Left lung (tissue), 4 donors: ENCODE measurements at regions not wholly inside any gene's neighbourhood (a gene's known extent, or its start where the extent isn't known, plus 50 kb on each side); places are given as distances from the start of the nearest gene placed in this dataset.

Experiments used
- ATAC-seq: fragments of 200-7000 bp; cut with Tn5 transposase; one replicate; pipeline ENCODE4 v1.9.1; 2020; ENCODE audit warnings: moderate library complexity
- DNase-seq, 4 donors: peaks; one replicate each; pipeline ENCODE4 v3.0.0-alpha.2; 2013 to 2020
- H3K27ac ChIP-seq, 2 donors: fragments of 200-600 bp; sonication (generic) in 1 of 2; one replicate each; pipeline versions ENCODE4 v1.5.0 to v1.8.0; 2020 to 2021
- H3K27me3 ChIP-seq, 2 donors: fragments of 200-600 bp; sonication (generic) in 1 of 2; one replicate each; pipeline versions ENCODE4 v1.5.0 to v1.8.0; 2020 to 2021
- H3K36me3 ChIP-seq, 2 donors: fragments of 200-600 bp; sonication (generic) in 1 of 2; one replicate each; pipeline versions ENCODE4 v1.5.0 to v1.8.0; 2020 to 2021
- H3K4me1 ChIP-seq, 2 donors: fragments of 200-600 bp; one replicate each; pipeline ENCODE4 v1.8.0; 2021
- H3K4me3 ChIP-seq, 2 donors: fragments of 200-600 bp; sonication (generic) in 1 of 2; one replicate each; pipeline versions ENCODE4 v1.5.0 to v1.8.0; 2020 to 2021; ENCODE audit warnings: mild to moderate bottlenecking in 1 of 2
- H3K9me3 ChIP-seq, 2 donors: fragments of 200-600 bp; sonication (generic) in 1 of 2; one replicate each; pipeline versions ENCODE4 v1.5.0 to v1.8.0; 2020 to 2021
- intact Hi-C, 2 donors: fragments of 100-400 bp; cut with DNase I; formaldehyde crosslinking; loops; one replicate each; pipeline versions ENCODE4 v1.11.2 to v1.14.2; 2022
- TF ChIP-seq, protein P1 (sequence below), 2 donors: fragments of 200-600 bp; sonication (generic) in 1 of 2; IDR thresholded peaks; one replicate each; pipeline versions ENCODE4 v1.5.0 to v1.8.0; 2021; ENCODE audit warnings: antibody characterized with exemption in 2 of 2
- donor health status: DM: no; HTN: yes; CAD: no.
- donor health status: DM: no; HTN: no; CAD: no.

DNA sequence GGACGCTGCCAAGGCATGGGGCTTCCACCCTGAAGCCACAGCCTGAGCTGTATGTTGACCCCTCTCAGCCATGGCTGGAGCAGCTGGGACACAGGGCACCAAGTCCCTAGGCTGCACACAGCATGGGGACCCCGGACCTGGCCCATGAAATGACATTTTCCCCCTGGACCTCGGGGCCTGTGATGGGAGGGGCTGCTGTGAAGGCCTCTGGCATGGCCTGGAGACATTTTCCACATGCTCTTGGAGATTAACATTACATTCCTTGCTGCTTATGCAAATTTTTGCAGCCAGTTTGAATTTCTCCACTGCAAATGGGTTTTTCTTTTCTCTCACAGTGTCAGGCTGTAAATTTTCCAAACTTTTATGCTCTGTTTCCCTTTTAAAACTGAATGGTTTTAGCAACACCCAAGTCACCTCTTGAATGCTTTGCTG is 463.6 kb downstream of the ZWINT start:
- no peaks in the 10 kb centered on the region for H3K4me1 ChIP-seq
- intact Hi-C loops: no loop called here
- no peak overlapping the region for H3K27ac ChIP-seq
- TF ChIP-seq, protein P1, sequence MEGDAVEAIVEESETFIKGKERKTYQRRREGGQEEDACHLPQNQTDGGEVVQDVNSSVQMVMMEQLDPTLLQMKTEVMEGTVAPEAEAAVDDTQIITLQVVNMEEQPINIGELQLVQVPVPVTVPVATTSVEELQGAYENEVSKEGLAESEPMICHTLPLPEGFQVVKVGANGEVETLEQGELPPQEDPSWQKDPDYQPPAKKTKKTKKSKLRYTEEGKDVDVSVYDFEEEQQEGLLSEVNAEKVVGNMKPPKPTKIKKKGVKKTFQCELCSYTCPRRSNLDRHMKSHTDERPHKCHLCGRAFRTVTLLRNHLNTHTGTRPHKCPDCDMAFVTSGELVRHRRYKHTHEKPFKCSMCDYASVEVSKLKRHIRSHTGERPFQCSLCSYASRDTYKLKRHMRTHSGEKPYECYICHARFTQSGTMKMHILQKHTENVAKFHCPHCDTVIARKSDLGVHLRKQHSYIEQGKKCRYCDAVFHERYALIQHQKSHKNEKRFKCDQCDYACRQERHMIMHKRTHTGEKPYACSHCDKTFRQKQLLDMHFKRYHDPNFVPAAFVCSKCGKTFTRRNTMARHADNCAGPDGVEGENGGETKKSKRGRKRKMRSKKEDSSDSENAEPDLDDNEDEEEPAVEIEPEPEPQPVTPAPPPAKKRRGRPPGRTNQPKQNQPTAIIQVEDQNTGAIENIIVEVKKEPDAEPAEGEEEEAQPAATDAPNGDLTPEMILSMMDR (IDR thresholded peaks at IDR 0.05): no peak
- H3K27me3 ChIP-seq: no peaks in the 10 kb centered on the region
- ATAC-seq: no peak
- DNase-seq: no peak
- H3K36me3 ChIP-seq: no peaks in the 10 kb centered on the region
- no peak overlapping the region for H3K4me3 ChIP-seq
- peaks cover 0 to 6% of the 10 kb centered on the region in 2 donors for H3K9me3 ChIP-seq

DNA sequence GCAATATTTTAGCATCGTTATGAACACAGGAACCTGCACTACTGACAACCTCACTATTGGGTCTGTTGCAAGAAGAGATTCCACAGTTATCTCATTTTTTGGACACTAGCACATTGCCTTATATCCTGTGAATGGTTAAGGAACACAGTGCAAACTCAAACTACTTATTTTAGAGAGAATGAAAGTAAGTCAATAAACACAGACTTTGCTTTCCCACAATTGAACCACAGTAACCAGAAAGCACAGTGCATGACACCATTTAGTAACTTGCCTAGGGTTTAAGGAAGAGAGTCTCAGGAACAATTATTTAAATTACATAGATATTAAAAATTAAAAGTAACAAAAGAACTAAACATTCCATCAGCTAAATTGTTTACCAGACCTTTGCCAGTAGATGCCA is 468.8 kb downstream of the ZWINT start:
- no peak overlapping the region for H3K27ac ChIP-seq
- no peak for ATAC-seq
- TF ChIP-seq, protein P1 (IDR thresholded peaks at IDR 0.05): no peak
- H3K27me3 ChIP-seq: no peaks in the 10 kb centered on the region
- DNase-seq: no peak
- no peaks in the 10 kb centered on the region for H3K9me3 ChIP-seq
- H3K4me1 ChIP-seq: no peaks in the 10 kb centered on the region
- no peak overlapping the region for H3K4me3 ChIP-seq
- intact Hi-C loops: no loop called here
- no peaks in the 10 kb centered on the region for H3K36me3 ChIP-seq

DNA sequence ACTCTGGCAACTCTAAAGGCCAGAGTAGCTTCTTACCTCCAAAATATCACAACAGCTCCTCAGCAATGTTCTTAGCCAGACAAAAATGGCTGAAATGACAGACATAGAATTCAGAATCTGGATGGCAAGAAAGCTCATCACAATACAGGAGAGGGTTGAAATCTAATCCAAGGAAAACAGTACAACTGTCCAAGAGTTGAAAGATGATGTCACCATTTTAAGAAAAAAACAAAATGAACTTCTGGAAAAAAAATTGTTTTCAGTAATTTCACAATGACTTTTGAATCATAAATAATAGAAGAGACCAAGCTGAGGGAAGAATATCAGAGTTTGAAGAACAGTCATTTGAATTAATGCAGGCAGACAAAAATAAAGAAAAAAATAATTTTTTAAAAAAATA is 479.5 kb downstream of the ZWINT start:
- H3K36me3 ChIP-seq: no peaks in the 10 kb centered on the region
- no peak overlapping the region for H3K27ac ChIP-seq
- H3K27me3 ChIP-seq: no peaks in the 10 kb centered on the region
- DNase-seq (no peak), ATAC-seq (no peak)
- H3K9me3 ChIP-seq: peaks cover 0 to 13% of the 10 kb centered on the region in 2 donors
- TF ChIP-seq, protein P1 (IDR thresholded peaks at IDR 0.05): no peak
- H3K4me1 ChIP-seq: no peaks in the 10 kb centered on the region
- intact Hi-C loops: no loop called here
- no peak overlapping the region for H3K4me3 ChIP-seq

DNA sequence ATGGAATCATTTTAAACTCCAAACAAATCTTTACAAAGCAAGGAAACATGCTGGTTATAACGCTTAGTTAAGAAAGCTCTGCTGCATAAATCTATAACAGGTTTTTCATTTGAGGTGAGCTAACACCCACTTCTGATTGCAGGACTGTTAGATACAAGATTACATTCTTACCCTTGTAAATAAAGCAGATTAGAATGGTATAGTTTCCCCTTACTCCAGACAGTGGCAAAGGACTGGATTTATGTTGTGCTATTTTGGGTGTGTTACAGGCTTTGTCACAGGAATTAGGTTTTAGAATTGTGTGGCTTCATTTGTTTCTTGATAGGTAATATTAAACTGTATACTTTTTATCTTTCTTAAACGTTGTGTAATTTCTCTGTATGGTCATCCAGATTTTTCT is 487.6 kb downstream of the ZWINT start:
- DNase-seq (no peak), ATAC-seq (no peak)
- intact Hi-C loops: no loop called here

DNA sequence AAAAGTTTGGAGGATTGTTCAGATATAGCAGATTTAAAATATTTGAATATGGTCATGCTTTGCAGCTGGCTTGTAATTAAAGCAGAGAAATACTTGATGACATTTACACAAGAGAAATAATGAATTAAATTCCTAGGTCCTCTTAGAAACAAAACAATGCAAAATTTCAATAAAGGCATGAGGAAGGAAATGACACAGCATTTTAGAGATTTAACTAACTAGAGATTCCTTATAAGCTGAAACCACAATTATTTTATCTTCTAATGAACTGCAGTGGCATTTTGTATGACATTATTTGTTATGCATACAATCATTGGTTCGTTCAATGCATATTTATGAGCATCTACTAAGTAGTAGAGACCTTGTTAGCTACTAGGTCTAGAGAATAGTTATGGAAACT is 490.9 kb downstream of the ZWINT start:
- DNase-seq (no peak), ATAC-seq (no peak)
- Histone ChIP-seq H3K27ac (no peak overlapping the region), H3K4me3 (no peak overlapping the region), H3K4me1 (no peaks in the 10 kb centered on the region), H3K9me3 (no peaks in the 10 kb centered on the region), H3K27me3 (no peaks in the 10 kb centered on the region), H3K36me3 (no peaks in the 10 kb centered on the region)
- intact Hi-C loops: no loop called here
- TF ChIP-seq, protein P1 (IDR thresholded peaks at IDR 0.05): no peak

More for the DNA sequence above, 487.6 kb downstream of the ZWINT start:
- Histone ChIP-seq H3K36me3 (no peaks in the 10 kb centered on the region), H3K9me3 (no peaks in the 10 kb centered on the region), H3K27ac (no peak overlapping the region), H3K4me3 (no peak overlapping the region), H3K4me1 (no peaks in the 10 kb centered on the region), H3K27me3 (no peaks in the 10 kb centered on the region)
- TF ChIP-seq, protein P1 (IDR thresholded peaks at IDR 0.05): no peak
